ENCODE measurements at regions not wholly inside any gene's neighbourhood (a gene's known extent, or its start where the extent isn't known, plus 50 kb on each side); places are given as distances from the start of the nearest gene placed in this dataset.

DNA sequence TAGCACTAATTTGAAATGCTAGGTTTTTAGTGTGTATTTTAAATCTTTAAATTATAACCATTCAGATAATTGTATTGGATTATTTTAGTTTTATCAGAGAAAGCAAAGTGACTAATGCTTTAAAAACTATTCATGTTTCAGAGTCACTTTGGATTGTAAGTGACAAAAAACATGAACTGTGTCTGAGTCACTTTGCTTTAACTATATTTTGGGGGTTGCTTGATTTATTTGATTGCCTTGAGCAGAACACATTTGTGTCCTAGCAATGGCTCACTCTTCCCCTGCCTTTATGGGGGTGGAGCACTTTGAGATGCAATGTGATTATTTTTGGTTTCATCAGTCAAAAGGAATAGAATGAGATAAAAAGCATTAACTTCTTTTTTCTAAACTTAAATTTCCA lies 188.4 kb upstream of the ARX start:
- ChIA-PET POLR2A (ENCODE audit: low non-redundant PET) (no interaction called here), CTCF (no interaction called here)
- no TSS peak for BruUV-seq (replicated peaks)
- Histone ChIP-seq H3K27me3 (replicated peaks; ENCODE audit: insufficient read depth, low read depth, low read length, poor library complexity) (peaks cover 10% of the 10 kb centered on the region), H3K4me1 (ENCODE audit: insufficient read depth, low read length, poor library complexity, severe bottlenecking) (no peaks in the 10 kb centered on the region), H3K27ac (ENCODE audit: low read depth, low read length, poor library complexity, severe bottlenecking) (no peak overlapping the region), H3K36me3 (ENCODE audit: insufficient read depth, low read length, poor library complexity, severe bottlenecking) (no peaks in the 10 kb centered on the region), H3K4me3 (ENCODE audit: low read depth, low read length, poor library complexity, severe bottlenecking) (no peak overlapping the region), H3K9me3 (ENCODE audit: low read depth, low read length, poor library complexity, severe bottlenecking) (no peaks in the 10 kb centered on the region)
- no peak for TF ChIP-seq EZH2 (IDR thresholded peaks at IDR 0.05; ENCODE audit: borderline replicate concordance, low read depth, low read length, poor library complexity, severe bottlenecking)
- TF ChIP-seq, protein P1, sequence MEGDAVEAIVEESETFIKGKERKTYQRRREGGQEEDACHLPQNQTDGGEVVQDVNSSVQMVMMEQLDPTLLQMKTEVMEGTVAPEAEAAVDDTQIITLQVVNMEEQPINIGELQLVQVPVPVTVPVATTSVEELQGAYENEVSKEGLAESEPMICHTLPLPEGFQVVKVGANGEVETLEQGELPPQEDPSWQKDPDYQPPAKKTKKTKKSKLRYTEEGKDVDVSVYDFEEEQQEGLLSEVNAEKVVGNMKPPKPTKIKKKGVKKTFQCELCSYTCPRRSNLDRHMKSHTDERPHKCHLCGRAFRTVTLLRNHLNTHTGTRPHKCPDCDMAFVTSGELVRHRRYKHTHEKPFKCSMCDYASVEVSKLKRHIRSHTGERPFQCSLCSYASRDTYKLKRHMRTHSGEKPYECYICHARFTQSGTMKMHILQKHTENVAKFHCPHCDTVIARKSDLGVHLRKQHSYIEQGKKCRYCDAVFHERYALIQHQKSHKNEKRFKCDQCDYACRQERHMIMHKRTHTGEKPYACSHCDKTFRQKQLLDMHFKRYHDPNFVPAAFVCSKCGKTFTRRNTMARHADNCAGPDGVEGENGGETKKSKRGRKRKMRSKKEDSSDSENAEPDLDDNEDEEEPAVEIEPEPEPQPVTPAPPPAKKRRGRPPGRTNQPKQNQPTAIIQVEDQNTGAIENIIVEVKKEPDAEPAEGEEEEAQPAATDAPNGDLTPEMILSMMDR (conservative IDR thresholded peaks at IDR 0.05; ENCODE audit: low read depth, low read length) = no peak
- no peak for DNase-seq (ENCODE audit: low spot score)
- intact Hi-C loops (cut with micrococcal nuclease; ENCODE audit: unreplicated experiment) = no loop called here

DNA sequence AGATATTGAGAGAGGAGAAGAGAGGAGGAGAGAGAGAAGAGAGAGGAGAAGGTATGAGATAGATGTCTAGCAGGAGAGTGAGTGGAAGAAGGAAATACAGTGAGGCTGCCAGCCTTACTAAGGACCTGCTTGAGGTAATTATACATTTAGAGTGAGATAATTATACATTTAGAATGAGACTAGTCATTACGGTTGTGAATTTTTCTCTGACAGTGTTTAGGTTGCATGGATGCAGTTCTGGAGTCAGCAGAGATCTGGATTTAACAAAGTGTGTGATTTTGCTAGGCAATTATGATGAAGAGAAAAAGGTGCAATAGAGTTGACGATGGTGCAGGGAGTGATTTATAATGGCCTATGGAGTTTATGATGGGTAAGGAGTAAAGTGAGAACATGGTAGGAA lies 187.1 kb upstream of the ARX start:
- no peak for DNase-seq (ENCODE audit: low spot score)
- no TSS peak for BruUV-seq (replicated peaks)
- POLR2A ChIA-PET (ENCODE audit: low non-redundant PET) = no interaction called here
- Histone ChIP-seq H3K4me3 (ENCODE audit: low read depth, low read length, poor library complexity, severe bottlenecking) (no peak overlapping the region), H3K4me1 (ENCODE audit: insufficient read depth, low read length, poor library complexity, severe bottlenecking) (no peaks in the 10 kb centered on the region), H3K27ac (ENCODE audit: low read depth, low read length, poor library complexity, severe bottlenecking) (no peak overlapping the region), H3K9me3 (ENCODE audit: low read depth, low read length, poor library complexity, severe bottlenecking) (no peaks in the 10 kb centered on the region), H3K36me3 (ENCODE audit: insufficient read depth, low read length, poor library complexity, severe bottlenecking) (no peaks in the 10 kb centered on the region), H3K27me3 (replicated peaks; ENCODE audit: insufficient read depth, low read depth, low read length, poor library complexity) (peaks cover 17% of the 10 kb centered on the region)
- CTCF ChIA-PET = no interaction called here
- intact Hi-C loops (cut with micrococcal nuclease; ENCODE audit: unreplicated experiment) = no loop called here
- TF ChIP-seq EZH2 (IDR thresholded peaks at IDR 0.05; ENCODE audit: borderline replicate concordance, low read depth, low read length, poor library complexity, severe bottlenecking) = no peak
- TF ChIP-seq, protein P1 (conservative IDR thresholded peaks at IDR 0.05; ENCODE audit: low read depth, low read length) = no peak

DNA sequence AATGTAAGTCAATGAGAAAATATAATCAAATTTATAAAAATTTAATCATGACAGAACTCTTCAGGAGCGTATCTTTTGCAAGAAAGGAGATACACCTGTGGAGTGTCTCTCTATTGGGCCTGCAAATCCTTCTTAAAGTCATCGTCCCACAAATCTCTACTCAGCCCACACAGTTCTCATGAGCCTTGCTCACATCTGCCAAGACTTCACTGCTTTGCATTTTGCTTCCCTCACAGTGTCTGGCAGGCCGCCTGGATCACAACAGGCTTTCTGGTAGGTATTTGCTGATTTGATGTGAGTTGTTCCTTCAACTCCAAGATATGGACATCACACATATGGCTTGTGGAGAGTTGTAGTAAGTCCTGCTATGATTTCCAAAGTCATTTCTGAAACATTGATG lies 183.1 kb upstream of the ARX start:
- POLR2A ChIA-PET (ENCODE audit: low non-redundant PET) = no interaction called here
- no peak for DNase-seq (ENCODE audit: low spot score)
- Histone ChIP-seq H3K4me3 (ENCODE audit: low read depth, low read length, poor library complexity, severe bottlenecking) (no peak overlapping the region), H3K36me3 (ENCODE audit: insufficient read depth, low read length, poor library complexity, severe bottlenecking) (no peaks in the 10 kb centered on the region), H3K27me3 (replicated peaks; ENCODE audit: insufficient read depth, low read depth, low read length, poor library complexity) (peaks cover 28% of the 10 kb centered on the region), H3K27ac (ENCODE audit: low read depth, low read length, poor library complexity, severe bottlenecking) (no peak overlapping the region), H3K4me1 (ENCODE audit: insufficient read depth, low read length, poor library complexity, severe bottlenecking) (no peaks in the 10 kb centered on the region), H3K9me3 (ENCODE audit: low read depth, low read length, poor library complexity, severe bottlenecking) (no peaks in the 10 kb centered on the region)
- no TSS peak for BruUV-seq (replicated peaks)
- intact Hi-C loops (cut with micrococcal nuclease; ENCODE audit: unreplicated experiment) = no loop called here
- TF ChIP-seq EZH2 (IDR thresholded peaks at IDR 0.05; ENCODE audit: borderline replicate concordance, low read depth, low read length, poor library complexity, severe bottlenecking) = no peak
- CTCF ChIA-PET = no interaction called here

DNA sequence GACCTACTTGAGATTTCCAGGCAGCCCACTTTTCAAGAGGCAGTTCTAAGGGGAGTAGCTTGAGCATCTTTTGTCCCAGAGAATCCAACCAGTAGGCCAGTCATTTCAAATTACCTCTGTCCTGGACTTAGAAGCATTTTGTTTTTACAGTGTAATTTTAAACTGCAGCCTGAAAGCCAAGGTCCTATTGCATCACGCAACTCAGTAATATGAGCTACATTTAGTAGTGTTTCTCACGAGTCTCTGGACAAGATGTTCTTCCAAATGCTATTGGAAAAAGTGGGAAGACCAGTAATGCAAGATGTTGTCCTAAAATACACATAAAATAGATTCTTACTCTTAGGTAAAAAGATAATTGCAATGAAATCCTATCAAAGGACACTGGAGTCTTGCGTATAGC lies 182.5 kb upstream of the ARX start:
- no TSS peak for BruUV-seq (replicated peaks)
- POLR2A ChIA-PET (ENCODE audit: low non-redundant PET) = no interaction called here
- intact Hi-C loops (cut with micrococcal nuclease; ENCODE audit: unreplicated experiment) = no loop called here

More for the DNA sequence above, 182.5 kb upstream of the ARX start:
- DNase-seq (ENCODE audit: low spot score) = no peak
- no peaks in the 10 kb centered on the region for H3K36me3 ChIP-seq (ENCODE audit: insufficient read depth, low read length, poor library complexity, severe bottlenecking)
- no peak for TF ChIP-seq EZH2 (IDR thresholded peaks at IDR 0.05; ENCODE audit: borderline replicate concordance, low read depth, low read length, poor library complexity, severe bottlenecking)
- TF ChIP-seq, protein P1 (conservative IDR thresholded peaks at IDR 0.05; ENCODE audit: low read depth, low read length) = no peak
- CTCF ChIA-PET = no interaction called here
- H3K9me3 ChIP-seq (ENCODE audit: low read depth, low read length, poor library complexity, severe bottlenecking) = no peaks in the 10 kb centered on the region
- no peak overlapping the region for H3K27ac ChIP-seq (ENCODE audit: low read depth, low read length, poor library complexity, severe bottlenecking)
- H3K4me3 ChIP-seq (ENCODE audit: low read depth, low read length, poor library complexity, severe bottlenecking) = no peak overlapping the region
- no peaks in the 10 kb centered on the region for H3K4me1 ChIP-seq (ENCODE audit: insufficient read depth, low read length, poor library complexity, severe bottlenecking)
- peaks cover 25% of the 10 kb centered on the region for H3K27me3 ChIP-seq (replicated peaks; ENCODE audit: insufficient read depth, low read depth, low read length, poor library complexity)

Data from A673 (cell line).